M059J (cell line): ENCODE measurements at regions not wholly inside any gene's neighbourhood (a gene's known extent, or its start where the extent isn't known, plus 50 kb on each side); places are given as distances from the start of the nearest gene placed in this dataset.

Source experiments
- DNase-seq: peaks from one replicate; pipeline ENCODE4 v3.0.0-alpha.2; 2012; ENCODE audit warnings: low read depth

GRCh38 chr10:78162853-78163252 lies 129.2 kb downstream of the RPS24 start:
- DNase-seq, result peak; percentile 22

GRCh38 chr10:78164702-78165101 lies 131.0 kb downstream of the RPS24 start:
- DNase-seq, result no peak

- DNase-seq, result no peak
Observed at GRCh38 chr10:78165172-78165571, 131.5 kb downstream of the RPS24 start.

- peak; percentile 18 for DNase-seq
Observed at GRCh38 chr10:78165617-78166016, 132.0 kb downstream of the RPS24 start.

- DNase-seq, result no peak
Observed at GRCh38 chr10:78166261-78166660, 132.6 kb downstream of the RPS24 start.

- no peak for DNase-seq
Observed at GRCh38 chr10:78169214-78169613, 135.6 kb downstream of the RPS24 start.

- DNase-seq, result peak; percentile 25
Observed at GRCh38 chr10:78170026-78170475, 136.4 kb downstream of the RPS24 start.

GRCh38 chr10:78171633-78172400 lies 138.2 kb downstream of the RPS24 start:
- no peak for DNase-seq

- DNase-seq, result no peak
Observed at GRCh38 chr10:78173360-78174015, 139.8 kb downstream of the RPS24 start.

GRCh38 chr10:78175444-78176015 lies 141.9 kb downstream of the RPS24 start:
- DNase-seq, result no peak

GRCh38 chr10:78176320-78177317 lies 143.0 kb downstream of the RPS24 start:
- DNase-seq, result peak; percentile 13

- no peak for DNase-seq
Observed at GRCh38 chr10:78177491-78178185, 144.0 kb downstream of the RPS24 start.

- no peak for DNase-seq
Observed at GRCh38 chr10:78178397-78178796, 144.7 kb downstream of the RPS24 start.

- DNase-seq, result peak; percentile 26
Observed at GRCh38 chr10:78178940-78179339, 145.3 kb downstream of the RPS24 start.

- DNase-seq, result no peak
Observed at GRCh38 chr10:78179886-78180705, 146.4 kb downstream of the RPS24 start.

- DNase-seq, result no peak
Observed at GRCh38 chr10:78181381-78182055, 147.9 kb downstream of the RPS24 start.

GRCh38 chr10:78182841-78183240 lies 149.2 kb downstream of the RPS24 start:
- DNase-seq, result no peak

- no peak for DNase-seq
Observed at GRCh38 chr10:78184851-78185692, 151.4 kb downstream of the RPS24 start.

GRCh38 chr10:78185693-78186055 lies 152.0 kb downstream of the RPS24 start:
- peak; percentile 34 for DNase-seq
